ENCODE measurements at regions not wholly inside any gene's neighbourhood (a gene's known extent, or its start where the extent isn't known, plus 50 kb on each side); places are given as distances from the start of the nearest gene placed in this dataset.

DNA sequence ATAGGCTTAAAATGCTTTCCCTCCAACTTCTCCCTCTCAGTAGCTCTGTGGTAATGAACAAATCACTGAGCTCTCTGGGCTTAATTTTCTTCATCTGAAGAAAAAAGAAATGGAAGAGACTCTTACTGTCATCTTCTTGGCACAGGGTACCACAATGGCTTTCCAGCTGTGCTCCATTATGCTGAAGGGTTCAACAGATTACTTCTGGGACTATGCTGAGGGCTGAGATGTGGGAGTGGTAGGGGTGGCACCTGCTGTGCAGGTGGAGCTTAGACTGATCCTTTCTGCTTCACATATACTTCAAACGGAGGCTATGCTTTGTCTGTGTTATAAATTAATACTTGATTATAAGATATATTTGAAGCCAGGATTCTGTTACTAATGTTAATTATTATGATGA is 840.2 kb upstream of the C9orf72 start:
- ATAC-seq (no peak), FAIRE-seq (no peak), DNase-seq (ENCODE audit: extremely low read depth in 1 of 4, low spot score in 3 of 4) (no peak)
- TF ChIP-seq CBX8 (IDR thresholded peaks at IDR 0.05; ENCODE audit: borderline replicate concordance, extremely low read depth, low read depth, low read length, poor library complexity, severe bottlenecking) (no peak), CTBP1 (IDR thresholded peaks at IDR 0.05; ENCODE audit: borderline replicate concordance) (no peak), TCFL5 (CRISPR knock-in tag; conservative IDR thresholded peaks at IDR 0.05) (no peak), KLF16 (IDR thresholded peaks at IDR 0.05) (no peak), ZNF57 (CRISPR knock-in tag; IDR thresholded peaks at IDR 0.05) (no peak)
- TF ChIP-seq, protein P1, sequence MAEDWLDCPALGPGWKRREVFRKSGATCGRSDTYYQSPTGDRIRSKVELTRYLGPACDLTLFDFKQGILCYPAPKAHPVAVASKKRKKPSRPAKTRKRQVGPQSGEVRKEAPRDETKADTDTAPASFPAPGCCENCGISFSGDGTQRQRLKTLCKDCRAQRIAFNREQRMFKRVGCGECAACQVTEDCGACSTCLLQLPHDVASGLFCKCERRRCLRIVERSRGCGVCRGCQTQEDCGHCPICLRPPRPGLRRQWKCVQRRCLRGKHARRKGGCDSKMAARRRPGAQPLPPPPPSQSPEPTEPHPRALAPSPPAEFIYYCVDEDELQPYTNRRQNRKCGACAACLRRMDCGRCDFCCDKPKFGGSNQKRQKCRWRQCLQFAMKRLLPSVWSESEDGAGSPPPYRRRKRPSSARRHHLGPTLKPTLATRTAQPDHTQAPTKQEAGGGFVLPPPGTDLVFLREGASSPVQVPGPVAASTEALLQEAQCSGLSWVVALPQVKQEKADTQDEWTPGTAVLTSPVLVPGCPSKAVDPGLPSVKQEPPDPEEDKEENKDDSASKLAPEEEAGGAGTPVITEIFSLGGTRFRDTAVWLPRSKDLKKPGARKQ (CRISPR knock-in tag; IDR thresholded peaks at IDR 0.05): no peak
- TF ChIP-seq, protein P2, sequence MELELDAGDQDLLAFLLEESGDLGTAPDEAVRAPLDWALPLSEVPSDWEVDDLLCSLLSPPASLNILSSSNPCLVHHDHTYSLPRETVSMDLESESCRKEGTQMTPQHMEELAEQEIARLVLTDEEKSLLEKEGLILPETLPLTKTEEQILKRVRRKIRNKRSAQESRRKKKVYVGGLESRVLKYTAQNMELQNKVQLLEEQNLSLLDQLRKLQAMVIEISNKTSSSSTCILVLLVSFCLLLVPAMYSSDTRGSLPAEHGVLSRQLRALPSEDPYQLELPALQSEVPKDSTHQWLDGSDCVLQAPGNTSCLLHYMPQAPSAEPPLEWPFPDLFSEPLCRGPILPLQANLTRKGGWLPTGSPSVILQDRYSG (tag; conservative IDR thresholded peaks at IDR 0.05; ENCODE audit: low read depth): no peak
- TF ChIP-seq, protein P3, sequence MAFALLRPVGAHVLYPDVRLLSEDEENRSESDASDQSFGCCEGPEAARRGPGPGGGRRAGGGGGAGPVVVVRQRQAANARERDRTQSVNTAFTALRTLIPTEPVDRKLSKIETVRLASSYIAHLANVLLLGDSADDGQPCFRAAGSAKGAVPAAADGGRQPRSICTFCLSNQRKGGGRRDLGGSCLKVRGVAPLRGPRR (CRISPR knock-in tag; IDR thresholded peaks at IDR 0.05): no peak
- no peaks in the 10 kb centered on the region for H4K20me1 ChIP-seq (replicated peaks; ENCODE audit: control insufficient read depth, insufficient read depth, low read length)
- no peaks in the 10 kb centered on the region for H3K79me2 ChIP-seq (ENCODE audit: control insufficient read depth, insufficient read depth, low read length)
- H3K4me1 ChIP-seq (replicated peaks in 1 of 2; ENCODE audit: control insufficient read depth in 2 of 2, insufficient read depth in 2 of 2, low read length in 2 of 2): no peaks in the 10 kb centered on the region
- intact Hi-C loops (cut with micrococcal nuclease) (no loop called here), in situ Hi-C loops (cut with MboI) (no loop called here)
- H3K36me3 ChIP-seq (ENCODE audit: control insufficient read depth, insufficient read depth, low read length): no peaks in the 10 kb centered on the region
- BruUV-seq (replicated peaks): no TSS peak
- no peak overlapping the region for H3K9ac ChIP-seq (ENCODE audit: insufficient read depth in 1 of 2, low read depth in 2 of 2, low read length in 2 of 2)
- H3K27ac ChIP-seq (ENCODE audit: extremely low read depth, low read depth, low read length): no peak overlapping the region
- no peak overlapping the region for H3K4me2 ChIP-seq (ENCODE audit: insufficient read depth, low read length)
- H3K27me3 ChIP-seq (ENCODE audit: control insufficient read depth in 2 of 2, insufficient read depth in 2 of 2, low read length in 2 of 2): no peaks in the 10 kb centered on the region
- no peak overlapping the region for H3K4me3 ChIP-seq
- ChIA-PET CTCF (ENCODE audit: low intra/inter-chr PET ratio) (no interaction called here), POLR2A (no interaction called here)
- no peaks in the 10 kb centered on the region for H3K9me1 ChIP-seq (ENCODE audit: control insufficient read depth, insufficient read depth, low read length)
- no peak overlapping the region for H2AFZ ChIP-seq (ENCODE audit: low read depth, low read length)
- no peaks in the 10 kb centered on the region for H3K9me3 ChIP-seq (replicated peaks; ENCODE audit: control insufficient read depth, insufficient read depth, low read depth, low read length)
- WGBS (ENCODE audit: insufficient coverage, low coverage, missing lambda C conversion rate): 0% methylated on average over 1 of the region's 1 CpG

Measured in K562 (cell line).